ENCODE measurements at regions not wholly inside any gene's neighbourhood (a gene's known extent, or its start where the extent isn't known, plus 50 kb on each side); places are given as distances from the start of the nearest gene placed in this dataset.
A peak's percentile ranks its signal among the peaks of the same experiment; 100 is the strongest.

DNA sequence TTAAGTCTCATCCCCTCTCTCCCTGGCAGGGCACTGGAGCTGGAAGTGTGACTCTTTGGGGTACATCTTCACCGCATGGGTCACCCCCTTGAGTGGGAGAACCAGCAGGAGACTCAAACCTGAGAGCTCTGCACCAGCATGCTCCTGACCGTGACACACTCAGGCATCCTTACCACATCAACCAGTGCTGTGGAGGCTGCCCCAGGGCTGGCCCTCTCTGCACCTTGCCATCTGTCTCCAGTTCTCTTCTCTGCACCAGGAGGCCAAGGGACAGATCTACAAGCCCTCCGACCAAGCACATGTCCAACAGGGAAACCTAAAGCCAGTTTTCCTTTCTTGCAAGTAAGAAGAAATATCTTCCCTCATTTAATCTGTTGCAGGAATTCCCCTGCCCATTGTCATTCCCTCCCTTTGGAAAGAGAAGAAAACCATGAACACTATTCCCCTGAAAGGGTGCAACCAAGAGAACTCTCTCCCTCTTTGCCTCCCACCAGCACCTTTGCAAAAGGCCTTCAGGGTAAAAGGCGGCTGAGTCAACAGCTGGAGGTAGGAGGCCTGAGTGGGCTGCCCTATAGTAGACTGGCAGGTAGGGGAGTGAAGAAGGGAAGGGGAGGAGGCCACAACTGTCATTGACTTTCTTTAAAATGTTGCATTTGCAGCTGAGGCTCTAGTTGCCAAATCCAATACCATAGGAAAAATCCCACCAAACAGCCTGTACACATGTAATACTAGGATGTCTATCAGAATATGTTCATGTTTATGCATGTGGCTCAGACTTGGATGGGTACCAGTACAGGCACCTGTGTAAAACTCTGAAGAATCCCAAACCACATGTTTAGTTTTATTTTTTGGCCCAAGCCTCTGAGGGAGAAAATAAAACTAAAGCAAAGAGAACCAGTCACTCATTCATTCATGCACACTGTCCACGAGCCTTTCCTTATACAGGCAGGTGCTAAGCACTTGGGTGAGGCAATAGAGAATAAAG is 117.0 kb downstream of the WT1 start:
- no peak for DNase-seq

- no peak for DNase-seq
Observed at GRCh38 chr11:32323814-32324130, 111.6 kb downstream of the WT1 start.

DNA sequence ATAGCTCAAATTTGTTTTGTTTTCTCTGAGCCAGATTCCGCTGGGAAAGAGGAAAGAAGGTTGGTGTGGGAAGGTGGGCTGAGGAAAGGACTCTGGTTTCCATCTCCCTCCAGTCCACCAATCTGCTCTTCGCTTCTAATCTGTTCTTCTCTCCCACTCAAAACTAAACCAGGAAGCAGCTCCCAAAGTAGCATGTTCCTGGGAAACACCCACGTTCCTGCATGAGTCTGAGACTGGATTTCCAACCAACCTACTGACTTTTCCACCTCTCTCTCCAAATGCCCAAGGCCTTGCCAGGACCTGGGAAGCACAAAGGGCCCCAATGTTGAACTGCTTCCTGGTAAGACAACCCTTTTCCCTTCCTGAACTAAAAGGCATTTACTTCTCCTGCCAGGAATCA is 110.2 kb downstream of the WT1 start:
- DNase-seq: no peak

- no peak for DNase-seq
Observed at GRCh38 chr11:32325725-32326124, 109.6 kb downstream of the WT1 start.

DNA sequence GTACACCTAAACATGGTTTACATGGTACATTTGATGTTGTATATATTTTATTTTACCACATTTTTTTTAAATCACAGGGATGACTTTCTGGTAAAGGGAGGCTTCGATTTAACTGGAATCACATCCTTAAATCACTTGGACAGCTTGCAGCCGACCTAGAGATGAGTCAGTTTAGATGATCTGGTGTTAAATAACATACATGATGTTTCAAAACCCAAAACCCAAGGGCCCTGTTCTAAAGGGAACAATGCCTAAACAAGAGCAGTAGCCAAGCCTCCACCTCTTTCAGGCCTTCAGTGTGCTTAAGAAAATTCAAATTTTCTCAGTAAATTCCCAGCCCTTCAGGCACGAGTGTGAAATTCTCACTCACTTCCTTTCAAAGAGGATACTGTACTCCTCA is 108.8 kb downstream of the WT1 start:
- DNase-seq: no peak

- DNase-seq: no peak
Observed at GRCh38 chr11:32328392-32328791, 106.9 kb downstream of the WT1 start.

- no peak for DNase-seq
Observed at GRCh38 chr11:32331098-32331497, 104.2 kb downstream of the WT1 start.

GRCh38 chr11:32331792-32332191 is 103.5 kb downstream of the WT1 start:
- DNase-seq: no peak

DNA sequence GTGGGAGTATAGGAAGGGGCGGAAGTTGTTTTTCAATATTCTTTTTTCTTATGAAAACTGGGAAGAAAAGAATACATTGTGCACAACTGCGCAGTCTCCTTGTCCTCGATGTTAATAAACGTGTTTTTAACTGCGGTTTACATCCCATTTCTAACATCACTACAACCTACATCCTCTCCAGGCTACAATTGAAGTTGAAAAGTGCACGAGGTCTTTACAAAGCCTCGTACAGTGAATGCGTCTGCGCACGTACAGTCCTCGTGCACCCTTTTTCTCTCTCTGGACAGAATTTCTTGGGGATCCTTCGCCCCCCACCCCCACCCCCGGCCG is 102.4 kb downstream of the WT1 start:
- DNase-seq: no peak

DNA sequence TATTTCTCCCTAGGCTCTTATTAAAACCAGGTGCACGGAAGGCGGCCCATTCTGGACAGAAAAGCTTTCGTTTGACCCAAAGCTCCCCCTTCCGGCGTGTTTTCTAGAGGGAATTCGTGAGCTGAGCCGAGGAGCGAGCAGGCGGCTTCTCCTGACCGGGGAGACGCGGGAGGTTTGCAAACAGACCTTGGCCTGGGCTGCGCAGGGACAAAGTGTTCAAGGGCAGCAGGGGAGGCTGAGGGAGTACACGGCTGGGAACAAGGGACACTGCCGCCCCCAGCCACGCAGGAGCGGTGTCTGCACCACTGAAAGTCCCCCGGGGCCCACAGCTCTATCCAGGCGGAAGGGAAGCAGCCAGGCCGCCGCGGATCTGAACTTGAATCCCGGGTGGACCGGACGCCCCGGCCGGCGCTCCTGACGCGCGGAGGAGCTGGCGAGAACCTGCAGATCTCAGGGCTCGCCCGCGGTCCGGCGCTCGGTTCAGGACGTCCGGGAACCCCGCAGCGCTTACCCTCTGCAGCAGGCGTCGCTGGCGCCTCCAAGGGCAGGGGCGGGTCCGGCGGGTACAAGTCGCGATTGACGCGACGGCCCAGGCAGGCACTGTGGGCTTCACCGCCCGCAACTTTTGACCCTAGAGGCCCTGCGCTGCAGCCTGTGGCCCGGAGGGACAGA is 101.9 kb downstream of the WT1 start:
- DNase-seq: peak; percentile 27

GRCh38 chr11:32334822-32335221 is 100.5 kb downstream of the WT1 start:
- DNase-seq: no peak
